ENCODE measurements at regions not wholly inside any gene's neighbourhood (a gene's known extent, or its start where the extent isn't known, plus 50 kb on each side); places are given as distances from the start of the nearest gene placed in this dataset.
"Not testable (repeated sequence)": the region's sequence is repeated elsewhere in the genome, so short reads cannot be mapped to it uniquely, and the experiment has no call there.

GRCh38 chr16:21514474-21514840 lies 84.9 kb upstream of the METTL9 start:
- not testable (repeated sequence) for TF ChIP-seq RAD21 (IDR thresholded peaks at IDR 0.05; ENCODE audit: low read length); RXRA (IDR thresholded peaks at IDR 0.05; ENCODE audit: borderline replicate concordance, low read depth); CTCF (IDR thresholded peaks at IDR 0.05)

Measured in SK-N-SH (cell line).